Activated CD4-positive, alpha-beta T cell treated with anti-CD3 and anti-CD28 coated beads, Interleukin-2, Interleukin-4, amounts not matched to agents 100 ng/mL and 50 ng/mL, durations not matched to agents 16 hours and 8 hours (primary cell): ENCODE measurements at regions not wholly inside any gene's neighbourhood (a gene's known extent, or its start where the extent isn't known, plus 50 kb on each side); places are given as distances from the start of the nearest gene placed in this dataset.

Source experiments
- DNase-seq: peaks from one replicate; pipeline ENCODE4 v3.0.0-alpha.2; 2020; ENCODE audit warnings: low spot score

DNA sequence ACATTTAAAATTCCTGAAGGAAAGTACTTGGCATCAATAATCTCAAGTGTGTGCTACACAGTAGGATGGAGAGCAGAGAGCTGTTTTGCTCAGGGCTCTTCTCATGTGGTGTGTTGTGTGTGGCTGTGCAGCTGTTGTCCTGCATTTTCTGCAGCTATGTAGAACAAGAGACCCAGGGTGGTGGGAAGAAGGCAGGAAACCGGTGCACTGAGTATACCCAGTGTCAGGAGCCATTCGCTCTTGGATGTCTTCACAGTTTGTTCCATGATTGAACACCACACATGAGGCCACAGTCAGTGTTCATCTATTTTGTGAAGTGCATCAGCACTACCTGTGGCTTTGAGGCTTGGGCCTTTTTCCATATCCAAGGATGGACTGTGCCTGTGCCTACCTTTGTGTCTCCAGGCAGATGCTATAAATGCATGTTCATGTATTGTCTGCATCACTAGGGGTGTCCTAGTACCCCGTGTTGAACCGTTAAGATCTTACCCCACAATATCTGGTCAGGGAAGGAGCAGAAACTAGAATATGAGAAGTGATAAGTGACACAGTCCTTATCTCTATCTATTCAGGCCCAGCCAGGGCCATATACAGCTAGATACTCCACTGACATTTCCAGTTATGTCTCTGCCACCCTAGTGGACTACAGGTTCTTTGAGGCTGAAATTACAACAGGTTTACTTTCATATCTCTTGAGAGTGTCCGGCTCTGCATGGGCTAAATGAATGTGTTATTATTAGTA lies 194.3 kb downstream of the NR2F2 start:
- no peak for DNase-seq

DNA sequence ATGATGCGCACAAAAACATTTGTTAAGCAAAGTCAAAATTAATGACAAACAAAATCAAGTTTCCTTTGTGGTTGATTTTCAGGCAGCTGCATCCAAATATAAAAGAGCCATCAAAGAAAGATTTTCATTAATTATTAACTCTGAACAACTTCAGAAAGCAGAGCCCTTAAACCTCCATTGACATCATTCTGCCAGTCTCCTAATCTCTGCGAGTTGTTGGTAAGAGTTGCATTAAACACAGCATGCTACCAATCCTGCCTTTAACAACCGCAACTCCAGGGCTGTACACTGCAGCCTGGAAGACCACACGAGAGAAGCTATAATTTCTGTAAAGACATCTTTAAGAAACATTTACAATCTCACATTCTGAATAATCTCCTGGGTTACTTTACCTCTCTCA lies 204.6 kb downstream of the NR2F2 start:
- no peak for DNase-seq

DNA sequence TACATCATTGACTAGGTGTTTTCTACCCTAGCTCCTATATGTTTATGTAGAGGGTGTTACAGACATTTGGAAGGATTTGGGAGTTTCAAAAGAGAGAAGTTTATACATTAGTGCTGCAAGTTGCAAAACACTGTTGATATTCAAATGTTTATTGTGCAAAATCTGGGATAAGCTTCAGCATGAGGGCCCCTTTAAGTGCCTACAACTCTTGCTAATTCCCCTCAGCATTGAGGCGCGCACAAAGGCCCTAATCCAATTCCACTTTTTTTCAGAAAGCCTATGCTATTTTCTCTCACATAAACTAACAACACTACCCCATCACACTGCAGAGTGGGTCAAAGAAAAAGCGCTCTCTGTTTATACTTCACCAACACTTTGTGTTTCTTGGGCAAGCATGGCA lies 208.0 kb downstream of the NR2F2 start:
- DNase-seq = no peak

DNA sequence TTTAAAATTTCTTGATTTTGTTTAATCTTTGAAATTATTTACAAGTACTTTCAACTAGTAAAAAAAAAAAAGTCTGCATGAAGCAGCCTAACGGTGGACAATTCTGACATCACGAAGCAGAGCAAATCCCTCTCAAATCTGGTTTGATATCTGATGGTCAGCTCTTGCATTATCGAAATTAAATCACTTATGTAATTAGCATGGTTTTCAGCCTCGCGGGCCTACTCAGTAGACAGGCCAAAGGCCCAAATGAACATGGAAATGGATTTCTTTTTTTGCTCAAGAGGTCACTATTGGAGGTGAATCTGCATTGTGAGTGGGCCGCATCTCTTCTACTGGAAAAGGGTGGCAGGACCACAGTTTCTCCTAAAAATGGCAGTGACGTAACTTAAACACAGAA lies 209.8 kb downstream of the NR2F2 start:
- DNase-seq = no peak

DNA sequence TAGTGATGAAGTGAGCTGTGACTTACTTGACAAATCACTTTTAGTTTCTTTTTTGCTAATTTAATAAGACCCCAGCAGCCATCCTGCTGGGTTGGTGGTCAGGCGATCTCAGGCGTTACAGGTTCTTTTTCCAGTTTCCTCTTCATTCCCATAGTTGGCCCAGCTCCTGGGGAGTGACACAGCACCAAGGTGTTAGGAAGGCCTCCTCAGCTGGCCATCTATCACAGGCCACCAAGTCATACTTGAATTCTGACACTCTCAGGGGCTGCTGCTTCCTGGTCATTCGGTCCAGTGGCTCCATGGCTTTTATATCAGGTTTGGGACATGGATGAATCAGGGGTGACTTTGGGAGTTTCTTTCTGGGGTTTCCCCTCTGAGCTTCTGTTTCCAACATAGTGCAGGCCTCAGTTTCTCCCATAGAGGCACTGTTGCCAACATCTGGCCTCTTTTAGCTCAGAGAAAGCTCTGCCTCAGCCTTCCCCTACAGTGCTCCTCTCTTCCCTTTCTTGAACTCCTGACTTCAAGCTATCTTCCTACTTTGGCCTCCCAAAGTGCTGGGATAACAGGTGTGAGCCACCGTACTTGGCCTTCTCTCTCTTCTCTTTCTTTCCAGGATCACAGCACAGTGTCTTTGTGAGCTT lies 211.8 kb downstream of the NR2F2 start:
- no peak for DNase-seq

DNA sequence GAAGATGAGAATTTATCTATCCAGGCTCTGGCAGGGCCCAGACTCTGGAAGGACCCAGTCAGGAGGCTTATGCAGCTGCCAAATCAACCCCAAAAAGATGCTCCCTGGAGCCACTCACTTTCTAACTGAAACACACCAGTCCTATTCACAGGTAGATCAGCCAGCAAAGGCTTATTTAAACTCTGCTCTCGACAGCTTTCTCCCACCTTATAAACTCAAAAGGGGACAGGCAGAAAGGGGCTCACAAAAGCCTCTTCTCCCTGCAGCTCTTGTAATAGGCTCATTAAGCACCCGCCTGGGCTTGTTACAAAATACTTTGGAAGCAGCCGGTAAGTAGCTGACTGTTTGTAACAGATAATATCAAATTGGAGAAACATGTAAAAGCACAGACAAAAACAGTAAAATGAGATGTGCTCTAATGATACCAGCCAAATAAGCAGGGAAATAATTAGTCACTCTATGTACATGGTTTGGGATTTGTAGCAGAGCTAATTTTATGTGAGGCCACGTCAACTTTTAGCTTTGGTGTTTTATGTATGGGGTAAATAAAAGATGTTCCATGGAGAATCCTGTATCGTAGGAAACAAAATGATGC lies 213.8 kb downstream of the NR2F2 start:
- no peak for DNase-seq

DNA sequence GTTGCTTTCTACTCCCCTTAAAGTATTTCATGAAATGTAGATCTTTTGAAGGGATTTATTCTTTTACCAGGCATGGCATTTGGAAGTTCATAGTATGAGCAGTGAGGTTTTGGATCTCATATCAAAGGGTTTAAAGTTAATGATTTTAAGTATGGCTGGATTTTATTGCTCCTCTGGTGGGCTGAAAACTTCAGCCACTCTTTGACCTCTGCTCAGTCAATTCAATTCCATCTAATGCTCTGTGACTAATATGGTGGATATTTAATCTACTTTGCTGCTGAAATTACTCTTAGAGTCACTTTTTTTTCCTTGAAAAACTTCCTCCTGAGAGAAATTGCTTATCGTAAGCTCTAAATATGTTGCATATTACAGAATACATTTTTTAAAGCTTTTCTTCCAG lies 218.6 kb downstream of the NR2F2 start:
- DNase-seq = no peak

DNA sequence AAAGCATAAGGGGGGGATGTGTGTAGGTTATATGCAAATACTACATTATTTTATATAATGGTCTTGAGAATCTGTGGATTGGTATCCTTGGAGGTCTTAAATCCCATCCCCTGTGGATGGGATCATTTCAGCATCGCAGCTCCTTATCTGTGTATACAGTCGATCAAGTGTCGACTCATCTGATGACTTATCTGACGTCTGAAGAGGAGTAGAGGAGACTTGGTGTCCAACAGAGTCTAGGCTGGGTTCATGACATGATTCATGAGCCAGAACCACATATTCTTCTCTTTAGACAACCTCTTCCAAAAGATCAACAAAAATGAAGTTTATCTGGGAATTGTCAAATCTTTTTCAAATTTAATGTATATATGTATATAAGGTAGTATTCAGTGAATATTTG lies 220.7 kb downstream of the NR2F2 start:
- no peak for DNase-seq

DNA sequence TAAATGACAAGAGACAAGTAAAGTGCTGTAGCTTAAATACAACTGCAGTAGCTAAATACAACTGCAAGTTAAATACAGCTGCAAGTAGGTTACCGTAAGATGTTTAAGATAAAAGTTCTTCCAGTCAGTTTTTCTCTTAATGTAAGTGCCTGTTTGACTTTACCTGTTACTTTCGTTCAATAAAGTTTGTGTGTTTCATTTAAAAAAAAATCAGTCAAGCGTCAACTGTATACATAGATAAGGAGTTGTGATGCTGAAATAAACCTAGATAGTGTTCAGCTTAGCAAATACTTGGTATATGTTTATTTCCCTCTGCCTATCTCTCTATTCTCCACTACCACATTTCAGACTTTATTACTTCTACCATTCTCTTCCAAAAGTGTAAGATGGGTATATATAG lies 221.2 kb downstream of the NR2F2 start:
- DNase-seq = no peak

DNA sequence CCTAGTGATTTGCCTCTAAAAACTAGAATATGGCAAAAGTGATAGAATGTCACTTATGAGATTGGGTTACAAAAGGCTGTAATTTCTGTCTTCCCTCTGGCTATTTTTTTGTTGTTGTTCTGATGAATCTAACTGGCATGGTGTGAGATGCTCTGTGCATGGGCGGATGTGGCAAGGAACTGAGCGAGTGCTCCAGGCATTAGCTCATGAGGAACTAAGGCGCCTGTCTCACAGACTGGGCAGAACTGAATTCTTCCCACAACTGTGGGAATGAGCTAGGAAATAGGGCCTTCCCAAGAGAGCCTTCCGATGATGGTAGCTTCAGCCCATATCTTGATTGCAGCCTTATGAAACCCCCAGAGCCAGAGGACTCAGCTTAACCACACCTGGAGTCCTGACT lies 222.5 kb downstream of the NR2F2 start:
- no peak for DNase-seq

DNA sequence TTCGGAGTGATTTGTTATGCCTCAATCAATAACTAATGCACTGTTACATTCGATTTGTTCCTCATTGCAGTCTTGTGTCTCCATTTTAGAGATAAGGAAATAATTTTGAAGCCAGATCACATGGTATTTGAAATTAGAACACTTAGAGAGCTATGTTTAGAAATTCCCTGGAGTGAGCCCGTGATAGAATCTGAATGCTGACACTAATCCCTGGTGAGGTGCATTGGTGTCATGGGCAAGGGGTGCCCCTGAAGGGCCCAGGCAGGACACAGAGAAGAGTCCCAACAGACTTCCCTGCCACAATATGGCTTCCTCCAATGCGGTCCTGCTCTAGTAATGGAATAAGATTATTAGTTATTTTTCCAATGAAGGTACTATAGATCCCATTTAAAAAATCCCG lies 223.0 kb downstream of the NR2F2 start:
- DNase-seq = no peak

DNA sequence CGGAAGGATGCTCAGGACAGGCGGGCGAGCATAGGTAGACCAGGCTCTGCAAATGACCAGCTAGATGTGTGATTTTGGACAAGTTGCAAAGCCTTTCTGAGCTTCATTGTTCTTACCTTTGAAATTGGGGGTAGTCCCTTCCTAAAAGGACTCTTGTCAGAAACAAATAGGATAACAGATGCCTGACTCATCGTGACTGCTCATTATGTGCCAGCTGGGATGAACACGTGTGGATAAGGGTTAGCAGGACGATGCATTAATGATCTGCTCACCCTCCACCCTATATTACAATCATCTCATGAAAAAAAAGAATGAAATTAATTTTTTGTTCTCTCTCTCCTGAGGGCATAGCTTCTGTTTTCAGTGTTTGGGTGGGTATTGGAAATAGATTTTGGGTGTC lies 223.4 kb downstream of the NR2F2 start:
- DNase-seq = no peak

DNA sequence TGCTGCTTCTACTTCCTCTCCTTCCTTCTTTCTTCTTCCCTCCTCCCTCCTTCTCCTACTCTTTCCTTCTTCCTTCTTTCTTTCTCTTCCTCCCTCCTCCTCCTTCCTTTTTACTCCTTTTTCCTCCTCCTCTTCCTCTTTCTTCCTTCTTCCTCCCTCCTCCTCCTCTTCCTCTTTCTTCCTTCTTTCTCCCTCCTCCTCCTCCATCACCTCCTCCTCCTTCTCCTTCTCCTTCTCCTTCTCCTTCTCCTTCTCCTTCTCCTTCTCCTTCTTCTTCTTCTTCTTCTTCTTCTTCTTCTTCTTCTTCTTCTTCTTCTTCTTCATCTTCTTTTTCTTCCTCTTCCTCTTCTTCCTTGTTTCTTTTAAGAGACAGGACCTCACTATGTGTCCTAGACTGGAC lies 224.0 kb downstream of the NR2F2 start:
- no peak for DNase-seq

DNA sequence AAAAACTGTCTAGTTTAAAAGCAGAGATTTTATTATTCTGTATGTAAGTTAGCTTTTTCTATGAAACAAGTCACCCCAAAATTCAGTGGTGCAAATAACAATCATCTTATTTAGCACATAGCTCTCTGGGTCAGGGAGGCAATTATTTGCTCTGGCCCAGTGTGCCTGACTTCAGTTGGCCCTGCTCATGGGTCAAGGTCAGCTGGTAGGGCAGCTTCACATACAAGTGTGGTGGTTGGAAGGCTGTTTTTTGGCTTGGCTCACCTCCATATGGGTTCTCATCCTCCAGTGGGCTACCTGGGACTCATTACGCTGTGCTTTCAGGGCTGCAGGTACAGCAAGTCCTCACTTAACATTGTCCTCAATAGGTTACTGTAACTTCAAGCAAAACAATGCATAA lies 228.6 kb downstream of the NR2F2 start:
- no peak for DNase-seq

DNA sequence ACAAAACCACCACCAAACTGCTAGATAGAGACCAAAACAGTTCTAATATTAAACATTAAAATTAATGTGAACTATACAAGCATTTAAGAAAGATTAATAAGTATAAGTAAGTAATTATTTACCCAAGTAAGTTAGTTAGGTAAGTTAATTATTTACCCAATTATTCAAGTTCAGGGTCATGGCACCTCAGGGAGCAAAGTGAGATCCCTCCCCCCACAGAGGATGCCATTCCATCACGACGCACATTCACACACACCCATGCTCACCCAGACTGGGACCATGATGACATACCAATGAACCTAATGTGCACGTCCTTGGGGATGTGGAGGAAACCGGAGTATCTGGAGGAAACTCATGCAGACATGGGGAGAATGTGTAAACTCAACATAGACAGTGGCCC lies 229.1 kb downstream of the NR2F2 start:
- DNase-seq = no peak

DNA sequence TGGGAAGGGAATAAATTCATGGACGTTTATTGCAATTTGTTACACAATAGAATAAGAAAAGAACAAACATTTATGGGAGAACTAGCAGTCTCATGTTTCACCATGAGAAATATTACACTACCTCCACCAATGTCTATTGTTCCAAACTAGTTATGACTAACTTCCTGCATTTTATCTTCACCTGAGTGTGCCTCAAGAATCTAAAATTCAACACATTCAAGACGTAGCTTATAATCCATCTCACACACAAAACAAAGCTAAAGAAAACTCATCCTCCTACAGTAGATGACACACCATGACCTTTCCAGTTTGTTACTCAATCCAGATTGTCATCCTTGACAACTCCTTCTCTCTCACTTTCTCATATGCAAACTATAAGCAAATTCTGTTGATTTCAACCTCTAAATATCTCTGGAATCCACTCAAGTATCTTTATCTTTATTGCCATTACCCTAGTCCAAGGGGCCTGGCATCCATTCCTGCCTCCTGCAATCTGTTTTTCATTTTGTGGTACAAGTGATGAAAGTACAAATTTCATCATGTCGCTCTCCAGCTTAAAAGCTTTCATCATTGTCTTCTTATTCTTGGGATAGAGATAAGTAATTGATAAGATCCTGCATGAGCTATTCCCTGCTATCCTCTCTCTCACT lies 229.9 kb downstream of the NR2F2 start:
- no peak for DNase-seq

DNA sequence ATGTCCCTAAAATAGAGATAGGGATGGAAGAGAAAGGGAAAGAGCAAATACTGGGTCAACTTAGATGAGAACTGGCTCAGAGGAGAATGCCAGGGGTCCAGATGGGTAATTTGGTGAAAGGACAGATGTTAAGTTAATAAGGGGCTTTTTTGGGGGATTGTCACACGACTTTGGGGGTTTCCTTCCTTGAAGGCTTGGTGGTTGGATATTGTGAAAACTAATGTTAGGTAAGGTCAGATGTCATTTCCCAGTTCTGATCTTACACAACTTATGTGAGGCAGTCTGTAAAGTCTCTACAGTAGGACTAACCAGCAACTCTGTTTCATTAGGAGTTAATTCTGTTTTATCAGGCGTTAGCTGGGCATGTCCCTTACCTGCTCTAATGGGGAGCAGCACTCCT lies 231.1 kb downstream of the NR2F2 start:
- DNase-seq = no peak

DNA sequence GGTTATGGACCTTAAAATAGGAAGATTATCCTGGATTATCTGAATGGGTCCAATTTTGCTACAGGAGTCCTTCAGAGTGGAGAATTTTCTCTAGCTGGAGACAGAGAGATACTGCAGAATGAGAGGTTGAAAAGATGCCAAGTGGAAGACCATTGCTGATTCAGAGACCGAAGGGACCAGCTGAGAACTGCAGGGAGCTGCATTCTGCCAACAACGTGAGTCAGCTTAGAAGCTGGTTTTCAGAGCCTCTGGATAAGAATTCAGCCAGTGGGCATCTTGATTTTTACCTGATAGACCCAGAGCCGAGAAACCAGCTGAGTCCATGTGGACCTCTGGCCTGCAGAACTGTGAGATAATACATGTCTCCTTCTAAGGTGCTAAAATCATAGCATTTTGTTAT lies 234.0 kb downstream of the NR2F2 start:
- DNase-seq = no peak

DNA sequence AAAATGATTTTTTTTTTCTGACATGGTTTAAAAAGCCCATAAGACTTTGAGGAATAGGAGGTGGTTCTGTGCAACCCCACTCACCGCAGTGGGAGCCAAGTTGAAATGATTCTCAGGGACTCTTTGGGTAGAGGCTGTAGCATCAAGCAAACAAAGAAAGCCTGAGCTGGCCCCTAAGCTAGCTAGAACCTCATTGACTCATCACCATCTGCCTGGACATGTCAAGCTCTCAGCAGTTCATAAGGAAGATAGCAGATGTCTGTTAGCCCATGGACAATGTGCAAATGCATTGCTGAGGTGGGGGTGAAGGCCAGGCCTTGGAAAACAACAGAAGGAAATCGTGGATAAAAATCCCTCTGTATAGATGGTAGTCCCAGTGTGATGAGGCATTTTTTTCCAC lies 234.8 kb downstream of the NR2F2 start:
- no peak for DNase-seq

DNA sequence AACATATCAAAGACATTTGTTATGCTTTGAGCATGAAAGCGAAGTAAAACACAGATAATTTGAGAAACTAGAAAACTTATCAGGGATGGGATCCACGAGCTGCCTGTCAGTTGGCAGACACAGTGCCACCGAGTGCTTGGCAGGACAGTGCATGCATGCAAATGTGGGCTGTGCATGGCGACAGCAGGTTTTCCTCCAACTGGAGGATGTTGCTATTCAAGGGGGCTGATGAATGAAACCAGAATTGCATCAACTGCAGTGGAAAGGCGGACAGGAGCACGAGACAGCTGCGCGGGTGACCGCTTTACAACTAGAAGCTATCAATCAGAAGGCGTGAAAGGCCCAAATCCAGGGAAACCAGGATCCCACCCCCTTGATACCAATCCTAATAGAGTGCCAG lies 244.3 kb downstream of the NR2F2 start:
- no peak for DNase-seq

DNA sequence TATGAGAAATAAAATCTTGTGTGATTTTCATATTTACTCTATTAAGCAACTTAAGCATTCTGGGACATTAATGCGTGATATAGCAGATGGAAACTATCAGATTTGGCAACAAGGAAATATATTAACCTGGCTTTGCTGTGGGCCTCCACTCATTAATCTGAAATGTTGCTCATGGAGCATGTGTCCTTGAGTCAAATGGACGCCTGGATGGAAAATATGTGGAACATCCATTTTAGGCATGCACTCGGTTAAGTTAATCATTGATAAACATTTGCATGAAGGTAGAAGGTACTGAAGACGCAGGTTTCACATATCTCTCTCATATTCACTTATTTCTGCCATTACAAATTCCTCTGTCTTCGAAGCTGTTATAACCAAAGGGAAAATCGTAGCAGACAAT lies 246.1 kb downstream of the NR2F2 start:
- no peak for DNase-seq

DNA sequence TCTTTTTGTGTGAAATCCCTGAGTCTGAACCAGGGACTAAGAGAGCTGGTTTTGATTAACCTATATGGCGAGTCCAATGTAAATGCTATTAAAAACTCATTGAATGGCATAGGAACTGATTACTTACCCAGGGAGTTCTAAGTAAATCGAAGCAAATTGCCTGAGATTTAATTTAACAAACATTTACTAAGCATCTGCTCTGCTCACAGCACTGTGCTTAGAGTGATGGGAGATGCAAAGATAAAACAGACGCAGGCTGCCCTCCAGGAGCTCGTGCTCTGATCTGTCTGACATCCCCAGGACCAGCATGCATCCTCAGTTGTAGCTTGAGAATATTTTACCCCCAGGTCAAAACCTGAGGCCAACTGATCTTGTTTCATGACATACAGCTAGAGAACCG lies 247.9 kb downstream of the NR2F2 start:
- no peak for DNase-seq

DNA sequence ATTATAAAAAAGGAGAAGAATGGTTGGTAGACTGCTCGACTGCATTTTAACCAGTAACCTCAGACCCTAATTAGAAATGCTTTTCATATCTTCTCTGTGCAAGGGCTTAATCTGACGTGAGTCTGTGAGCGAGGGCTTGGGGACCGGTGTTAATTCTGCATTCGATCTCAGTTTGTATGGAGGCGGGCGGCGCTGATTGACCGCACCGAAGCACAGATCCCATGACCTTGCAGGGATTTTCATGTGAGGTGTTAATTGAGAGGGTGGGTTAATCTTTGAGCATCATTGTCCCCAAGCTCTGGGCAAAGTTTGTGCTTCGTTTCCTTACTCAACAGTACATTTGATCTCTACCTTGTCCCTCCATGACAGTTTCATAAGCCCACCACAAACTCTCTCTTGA lies 250.9 kb downstream of the NR2F2 start:
- DNase-seq = no peak
